GM19239 (cell line): ENCODE measurements at regions not wholly inside any gene's neighbourhood (a gene's known extent, or its start where the extent isn't known, plus 50 kb on each side); places are given as distances from the start of the nearest gene placed in this dataset.
"Not testable (repeated sequence)": the region's sequence is repeated elsewhere in the genome, so short reads cannot be mapped to it uniquely, and the experiment has no call there.

Source experiments
- DNase-seq: peaks from one replicate; pipeline ENCODE4 v3.0.0; 2011; ENCODE audit warnings: low spot score; ENCODE audit not compliant: insufficient read length
- FAIRE-seq: peaks from 2 replicates; lab custom pipeline; 2011; peaks lifted over from hg19 to GRCh38; lab: Jason Lieb, UNC

GRCh38 chr20:19921284-19921793 is 95.8 kb upstream of the NAA20 start:
- no peak for DNase-seq
- no peak for FAIRE-seq

DNA sequence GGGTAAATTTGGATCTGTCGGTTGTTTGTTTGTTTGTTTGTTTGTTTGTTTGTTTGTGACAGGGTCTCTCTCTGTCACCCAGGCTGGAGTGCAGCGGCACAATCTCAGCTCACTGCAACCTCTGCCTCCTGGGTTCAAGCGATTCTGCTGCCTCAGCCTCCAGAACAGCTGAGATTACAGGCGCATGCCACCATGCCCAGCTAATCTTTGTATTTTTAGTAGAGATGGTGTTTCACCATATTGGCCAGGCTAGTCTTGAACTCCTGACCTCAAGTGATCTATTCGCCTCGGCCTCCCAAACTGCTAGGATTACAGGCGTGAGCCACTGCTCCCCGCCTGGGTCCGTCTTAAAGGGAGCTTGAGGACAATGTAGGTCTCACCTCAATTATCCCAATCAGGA is 95.3 kb upstream of the NAA20 start:
- DNase-seq, FAIRE-seq: not testable (repeated sequence)

GRCh38 chr20:19922716-19923115 is 94.4 kb upstream of the NAA20 start:
- no peak for FAIRE-seq
- DNase-seq, result no peak

DNA sequence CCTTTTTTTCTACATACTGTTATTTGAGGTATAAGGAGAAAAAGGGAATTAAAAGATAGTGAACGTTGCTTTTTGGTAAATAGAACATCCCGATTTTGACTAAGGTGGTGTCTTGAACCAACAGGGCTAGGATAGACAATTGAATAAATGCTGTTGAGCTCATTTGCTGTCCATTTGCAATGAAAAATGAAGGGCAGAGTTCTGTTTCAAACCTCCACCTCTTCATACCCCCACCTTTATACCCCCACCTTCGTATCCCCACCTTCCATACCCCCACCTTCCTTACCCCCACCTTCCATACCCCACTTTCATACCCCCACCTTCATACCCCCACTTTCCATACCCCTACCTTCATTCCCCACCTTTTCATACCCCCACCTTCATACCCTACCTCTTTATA is 93.4 kb upstream of the NAA20 start:
- DNase-seq, result no peak
- FAIRE-seq, result no peak

- DNase-seq, result no peak
- FAIRE-seq, result no peak
These were observed 92.9 kb upstream of the NAA20 start for GRCh38 chr20:19924255-19924654.

DNA sequence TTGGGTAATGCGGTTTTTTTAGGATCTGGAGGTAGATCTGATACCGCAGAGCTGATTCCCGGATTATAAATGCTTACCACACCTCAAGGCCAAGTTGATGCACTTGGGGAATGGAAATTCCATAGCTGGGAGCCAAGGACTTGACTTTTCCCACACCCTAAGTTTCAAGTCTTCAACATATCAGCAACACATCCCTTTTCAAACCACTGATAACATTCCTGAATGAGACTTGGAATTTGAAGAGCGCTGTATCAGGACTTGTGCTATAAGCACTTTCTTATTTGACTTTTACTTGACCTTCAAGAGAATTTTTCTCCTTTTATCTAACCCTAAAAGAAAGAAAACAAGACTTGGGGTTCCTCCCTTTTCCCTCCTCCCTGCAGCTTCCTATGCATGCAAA is 90.6 kb upstream of the NAA20 start:
- DNase-seq (no peak), FAIRE-seq (no peak)

GRCh38 chr20:19928328-19929011 is 88.7 kb upstream of the NAA20 start:
- no peak for DNase-seq
- no peak for FAIRE-seq

GRCh38 chr20:19929012-19929360 is 88.2 kb upstream of the NAA20 start:
- DNase-seq (no peak), FAIRE-seq (no peak)

- no peak for FAIRE-seq
These were observed 87.5 kb upstream of the NAA20 start for GRCh38 chr20:19929481-19930145.

DNA sequence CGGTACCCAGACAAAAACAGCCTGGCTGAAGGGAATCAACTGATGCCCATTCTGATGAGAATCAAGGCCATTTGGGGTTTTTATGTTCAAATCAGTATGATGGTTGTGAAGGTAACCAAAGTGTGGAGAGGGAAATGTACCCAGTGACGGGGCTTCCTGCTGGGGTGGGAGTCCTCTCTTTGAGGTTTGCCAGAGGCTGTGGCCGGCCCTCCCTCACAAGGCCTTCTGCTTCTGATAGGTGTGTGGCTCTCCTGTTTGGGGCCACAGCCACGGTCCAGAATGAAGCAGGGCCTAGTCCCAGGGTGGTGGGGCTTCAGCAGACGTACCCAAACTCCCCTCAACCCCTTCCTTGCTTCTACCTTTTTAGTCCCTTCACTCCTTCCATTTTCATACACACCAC is 86.7 kb upstream of the NAA20 start:
- FAIRE-seq (no peak), DNase-seq (no peak)

More at GRCh38 chr20:19929481-19930145, 87.5 kb upstream of the NAA20 start:
- DNase-seq, result no peak

GRCh38 chr20:19932170-19932667 is 84.9 kb upstream of the NAA20 start:
- no peak for DNase-seq
- FAIRE-seq, result no peak

- DNase-seq (no peak), FAIRE-seq (no peak)
These were observed 82.2 kb upstream of the NAA20 start for GRCh38 chr20:19934792-19935491.

DNA sequence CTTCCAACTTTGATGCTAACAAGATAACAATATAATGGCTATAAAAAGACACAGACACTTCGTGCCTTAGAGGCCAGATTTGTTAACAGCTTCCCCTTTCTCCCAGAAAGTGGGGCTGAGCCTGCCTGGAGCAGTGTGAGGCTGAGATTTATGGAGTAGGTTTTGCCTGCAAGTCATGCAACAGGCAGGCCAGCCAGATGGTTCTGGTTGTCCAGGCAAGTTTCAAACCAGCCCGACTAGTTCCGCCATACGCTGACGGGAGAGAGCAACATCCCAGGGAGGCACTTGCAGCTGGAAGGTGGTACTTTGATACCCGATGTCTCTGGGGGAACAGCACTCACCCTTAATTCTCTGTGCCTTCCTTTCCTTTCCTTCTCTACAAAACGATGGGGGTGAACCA is 81.3 kb upstream of the NAA20 start:
- FAIRE-seq (no peak), DNase-seq (no peak)

- no peak for DNase-seq
- no peak for FAIRE-seq
These were observed 80.5 kb upstream of the NAA20 start for GRCh38 chr20:19936466-19937200.

- DNase-seq (no peak), FAIRE-seq (no peak)
These were observed 79.9 kb upstream of the NAA20 start for GRCh38 chr20:19937218-19937617.

DNA sequence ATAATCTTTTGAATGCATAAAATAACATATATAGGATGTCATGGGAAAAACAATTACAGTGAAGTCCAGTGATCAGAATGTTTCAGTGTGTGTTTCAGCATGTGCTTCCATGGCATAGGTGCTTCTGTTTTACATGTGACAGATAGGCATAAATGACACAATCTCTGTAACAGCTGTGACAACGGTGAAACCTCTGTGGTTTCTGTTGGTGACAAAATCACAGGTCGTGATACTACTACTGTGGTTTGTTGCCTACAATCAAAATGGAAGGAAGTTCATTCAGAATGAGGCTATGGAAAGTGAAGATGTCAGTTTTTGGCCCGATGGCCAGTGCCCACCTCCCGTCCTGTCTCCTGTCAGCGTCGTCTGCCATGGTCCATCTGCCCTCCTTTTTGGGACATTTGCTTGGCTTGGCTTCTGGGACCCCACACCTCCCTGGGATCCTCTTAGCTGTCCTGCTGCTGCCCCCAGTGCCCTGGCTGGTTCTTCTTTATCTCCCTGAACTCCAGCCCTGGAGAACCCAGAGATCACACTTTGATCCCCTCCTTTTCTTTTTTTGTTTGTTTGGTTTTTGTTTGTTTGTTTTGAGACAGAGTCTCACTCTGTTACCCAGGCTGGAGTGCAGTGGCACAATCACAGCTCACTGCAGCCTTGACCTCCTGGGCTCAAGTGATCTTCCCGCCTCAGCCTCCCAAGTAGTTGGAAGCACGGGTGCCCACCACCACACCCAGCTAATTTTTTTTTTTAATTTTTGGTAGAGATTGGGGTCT is 79.3 kb upstream of the NAA20 start:
- no peak for FAIRE-seq
- no peak for DNase-seq

GRCh38 chr20:19938421-19939090 is 78.6 kb upstream of the NAA20 start:
- DNase-seq, result no peak
- FAIRE-seq, result no peak

DNA sequence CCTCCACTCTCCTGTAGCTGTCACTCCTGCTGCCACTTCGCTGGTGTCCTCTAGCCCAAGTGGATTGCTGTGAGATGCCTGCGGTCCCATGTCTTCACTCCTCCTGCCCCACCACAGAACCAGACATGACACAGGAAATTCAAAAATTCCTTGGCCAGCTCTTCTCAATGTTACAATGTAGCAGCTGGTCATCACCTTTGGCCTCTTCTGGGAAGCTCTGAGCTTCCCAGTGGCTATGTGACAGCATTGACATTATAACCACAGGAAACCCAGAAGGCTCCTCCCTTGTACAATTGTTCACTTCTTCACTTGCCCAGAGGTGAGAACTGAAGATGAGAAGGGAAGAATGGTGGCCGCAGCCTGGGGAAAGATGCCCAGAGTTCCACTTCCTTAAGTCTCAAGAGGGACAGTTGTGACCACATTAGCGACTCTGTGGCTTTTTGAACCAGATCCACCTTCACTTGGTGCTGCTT is 76.1 kb upstream of the NAA20 start:
- DNase-seq, result no peak
- FAIRE-seq, result no peak

GRCh38 chr20:19942611-19943010 is 74.6 kb upstream of the NAA20 start:
- FAIRE-seq (no peak), DNase-seq (no peak)
